HG03175 (cell line): ENCODE measurements at regions not wholly inside any gene's neighbourhood (a gene's known extent, or its start where the extent isn't known, plus 50 kb on each side); places are given as distances from the start of the nearest gene placed in this dataset.

ENCODE experiments used
- ATAC-seq: cut with Tn5 transposase; IDR thresholded peaks from one replicate; pipeline ENCODE4 v1.9.1; 2021; ENCODE audit warnings: mild to moderate bottlenecking, moderate library complexity; ENCODE audit not compliant: unreplicated experiment

GRCh38 chr1:69292833-69293232 is 274.9 kb upstream of the LRRC7 start:
- no peak for ATAC-seq

DNA sequence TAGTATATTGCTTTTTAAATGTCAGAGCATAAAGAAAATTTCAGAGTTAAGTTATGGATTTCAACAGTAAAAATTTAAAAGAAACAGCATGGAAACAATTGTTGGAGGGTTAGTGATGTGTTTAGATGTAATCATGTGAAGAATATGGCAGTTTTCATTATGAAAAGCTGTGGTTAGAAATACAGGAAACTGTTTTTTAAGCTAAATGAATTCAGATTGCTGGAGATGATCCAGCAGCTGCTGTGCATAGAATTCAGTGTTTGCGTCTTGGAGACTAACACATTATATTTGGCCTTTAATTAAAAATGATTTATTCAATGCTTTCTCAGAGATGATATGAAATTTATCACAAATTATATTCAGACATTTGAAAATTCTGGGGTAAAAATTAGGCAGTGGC is 273.6 kb upstream of the LRRC7 start:
- ATAC-seq: no peak

GRCh38 chr1:69295265-69295664 is 272.5 kb upstream of the LRRC7 start:
- no peak for ATAC-seq

- no peak for ATAC-seq
Measured at GRCh38 chr1:69305621-69306020, 262.1 kb upstream of the LRRC7 start.

GRCh38 chr1:69312055-69312732 is 255.5 kb upstream of the LRRC7 start:
- no peak for ATAC-seq

DNA sequence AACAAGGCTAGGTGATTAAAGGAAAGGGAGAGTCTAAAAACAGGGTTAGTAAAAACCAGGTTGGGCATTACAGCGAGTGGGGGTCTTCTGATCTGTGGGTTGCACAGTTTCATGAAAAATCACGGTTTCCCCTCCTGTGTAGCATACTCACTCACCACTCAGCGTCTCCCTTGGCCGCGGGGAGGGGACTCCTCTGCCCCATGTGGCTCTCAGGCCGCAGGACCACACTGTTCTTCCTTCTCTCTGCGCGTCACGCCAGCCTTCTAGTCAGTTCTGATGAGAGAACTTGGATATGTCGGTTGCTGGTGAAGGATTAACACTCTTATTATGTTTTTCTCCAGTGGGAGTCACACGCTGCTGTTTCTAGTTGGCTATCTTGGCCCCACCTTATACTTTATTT is 254.6 kb upstream of the LRRC7 start:
- ATAC-seq: no peak

DNA sequence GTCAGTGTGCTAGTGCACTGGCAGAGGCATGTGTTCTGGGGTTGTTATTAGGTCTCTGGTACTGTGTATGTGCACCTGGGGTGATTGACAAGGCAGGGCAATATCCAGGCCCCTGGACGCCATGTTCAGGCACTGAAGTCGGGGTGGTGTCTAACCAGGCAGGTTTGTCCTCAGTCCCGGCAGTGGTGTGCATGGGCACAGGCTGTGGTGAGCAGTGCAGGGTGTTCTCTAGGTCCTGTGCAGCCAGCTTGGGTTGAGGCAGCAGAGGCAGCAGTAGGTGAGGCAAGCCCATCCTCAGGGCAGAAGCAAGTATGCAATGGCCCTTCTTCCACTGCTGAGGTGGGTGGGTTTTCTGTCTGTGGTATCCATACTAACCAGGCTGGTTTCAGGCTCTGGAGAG is 252.3 kb upstream of the LRRC7 start:
- no peak for ATAC-seq

GRCh38 chr1:69315823-69316222 is 251.9 kb upstream of the LRRC7 start:
- no peak for ATAC-seq

DNA sequence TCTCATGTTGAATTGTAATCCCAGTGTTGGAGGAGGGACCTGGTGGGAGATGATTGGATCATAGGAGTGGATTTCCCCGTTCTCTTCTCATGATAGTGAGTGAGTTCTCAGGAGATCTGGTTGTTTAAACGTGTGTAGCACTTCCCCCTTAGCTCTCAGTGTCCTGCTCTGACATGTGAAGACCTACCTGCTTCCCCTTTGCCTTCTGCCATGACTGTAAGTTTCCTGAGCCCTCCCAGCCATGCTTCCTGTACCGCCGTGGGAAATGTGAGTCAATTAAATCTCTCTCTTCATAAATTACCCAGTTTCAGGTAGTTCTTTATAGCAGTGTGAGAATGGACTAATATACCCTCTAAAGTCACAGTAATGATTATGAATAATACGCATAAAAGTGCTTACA is 248.4 kb upstream of the LRRC7 start:
- ATAC-seq: no peak

DNA sequence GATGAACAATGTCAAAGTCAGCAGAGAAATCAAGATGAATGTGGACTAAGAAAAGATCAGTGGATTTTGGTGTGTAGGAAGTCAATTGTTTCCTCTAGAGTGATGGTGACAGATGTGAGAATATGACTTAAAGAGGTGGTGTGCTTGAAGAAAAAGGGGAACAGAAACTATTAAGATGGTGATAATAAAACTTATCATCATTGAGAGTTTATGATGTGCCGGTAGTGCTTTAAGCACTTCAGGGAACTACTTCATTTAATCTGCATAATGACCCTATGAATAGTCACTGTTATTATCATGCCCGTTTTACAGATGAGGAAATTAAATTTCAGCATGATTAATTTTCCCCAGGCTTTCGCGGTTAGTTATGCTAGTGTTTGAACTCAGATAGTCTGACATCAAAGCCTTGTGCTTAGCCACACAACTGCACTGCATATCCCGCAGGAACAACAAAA is 246.9 kb upstream of the LRRC7 start:
- ATAC-seq: peak; percentile 80

DNA sequence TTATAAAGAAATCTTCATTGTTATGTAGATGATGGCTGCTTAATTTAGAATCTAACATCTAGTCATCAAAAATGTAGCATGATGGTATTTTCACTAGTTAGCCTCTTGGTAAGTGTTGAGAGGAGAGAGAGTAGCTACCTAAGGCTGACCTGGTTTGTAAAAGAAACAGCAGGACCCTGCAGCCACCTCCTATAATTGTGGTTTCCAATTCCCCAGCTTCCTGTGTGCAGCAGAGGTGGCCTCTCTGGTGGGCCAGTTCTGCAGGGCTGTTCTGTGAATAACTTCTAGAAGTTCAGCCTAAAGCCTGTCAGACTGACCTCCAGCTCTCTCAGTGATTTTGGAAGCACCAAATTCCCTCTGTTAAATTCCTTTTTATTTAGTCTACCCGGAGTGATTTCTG is 246.4 kb upstream of the LRRC7 start:
- ATAC-seq: no peak

DNA sequence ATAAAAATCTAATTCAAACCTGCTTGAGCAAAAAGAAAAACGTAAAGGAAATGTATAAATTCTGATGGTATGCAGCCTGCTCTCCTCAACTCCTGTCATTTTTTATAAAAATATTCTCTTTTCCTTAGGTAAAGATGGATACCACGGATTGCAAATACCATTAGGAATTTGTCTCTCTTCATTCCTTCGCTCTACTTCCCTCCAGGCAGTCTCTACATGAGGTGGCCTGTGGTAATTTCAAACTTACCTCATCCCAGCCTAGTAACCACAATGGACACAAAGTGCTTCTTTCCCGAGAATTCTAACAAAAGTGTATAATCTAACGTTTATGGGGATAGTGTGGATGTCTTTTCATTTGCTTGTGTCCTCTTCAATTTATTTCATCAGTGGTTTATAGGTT is 239.5 kb upstream of the LRRC7 start:
- ATAC-seq: no peak

DNA sequence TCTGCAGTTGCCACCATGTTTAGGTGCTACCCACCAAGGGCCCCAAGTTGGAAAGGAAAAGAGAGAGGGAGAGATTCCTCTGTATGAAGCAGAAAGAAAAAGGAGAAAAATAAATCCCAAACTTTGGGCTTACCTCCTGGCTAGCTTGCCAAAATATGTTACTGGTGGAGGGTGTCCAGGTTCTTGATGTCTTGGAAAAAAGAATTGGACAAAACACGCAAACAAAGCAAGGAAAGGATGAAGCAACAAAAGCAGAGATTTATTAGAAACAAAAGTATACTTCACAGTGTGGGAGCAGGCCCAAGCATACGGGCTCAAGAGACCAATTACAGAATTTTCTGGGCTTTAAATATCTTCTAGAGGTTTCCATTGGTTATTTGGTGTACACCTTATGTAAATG is 204.5 kb upstream of the LRRC7 start:
- no peak for ATAC-seq

GRCh38 chr1:69373520-69373919 is 194.2 kb upstream of the LRRC7 start:
- ATAC-seq: no peak

DNA sequence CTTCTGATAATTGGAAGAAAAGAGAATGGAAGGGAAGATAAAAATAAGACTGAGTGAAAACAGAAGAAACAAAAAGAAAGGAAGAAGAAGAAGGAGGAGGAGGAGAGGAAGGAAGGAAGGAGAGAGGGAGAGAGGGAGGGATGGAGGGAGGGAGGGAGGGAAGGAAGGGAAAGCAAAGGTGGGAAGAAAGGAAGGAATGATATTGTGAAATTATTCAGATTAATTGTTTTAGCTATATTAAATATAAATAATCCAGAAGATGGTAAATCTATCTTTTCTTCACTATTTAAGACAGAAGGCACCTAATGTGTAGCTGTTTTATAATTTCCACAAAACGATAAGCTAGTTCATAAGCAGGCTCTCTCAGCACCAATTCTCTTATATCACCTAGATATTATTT is 191.3 kb upstream of the LRRC7 start:
- no peak for ATAC-seq

DNA sequence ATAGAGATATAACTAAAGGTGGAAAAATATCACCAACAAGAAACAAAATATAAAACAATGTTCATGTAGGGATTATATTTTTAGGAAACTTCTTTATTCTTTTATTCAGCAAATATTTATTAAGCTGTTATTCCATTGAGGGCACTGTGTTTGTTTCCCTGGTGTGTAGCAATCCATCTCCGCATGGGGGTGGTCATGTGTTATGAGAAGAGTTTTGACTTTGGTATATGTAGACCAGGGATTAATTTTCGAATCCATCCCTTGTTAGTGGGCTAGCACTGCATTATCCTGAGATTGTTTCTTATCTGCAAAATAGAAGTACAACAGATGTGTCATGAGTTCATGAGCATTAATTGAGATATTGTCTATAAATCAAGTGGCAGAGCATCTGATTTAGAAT is 190.2 kb upstream of the LRRC7 start:
- no peak for ATAC-seq

DNA sequence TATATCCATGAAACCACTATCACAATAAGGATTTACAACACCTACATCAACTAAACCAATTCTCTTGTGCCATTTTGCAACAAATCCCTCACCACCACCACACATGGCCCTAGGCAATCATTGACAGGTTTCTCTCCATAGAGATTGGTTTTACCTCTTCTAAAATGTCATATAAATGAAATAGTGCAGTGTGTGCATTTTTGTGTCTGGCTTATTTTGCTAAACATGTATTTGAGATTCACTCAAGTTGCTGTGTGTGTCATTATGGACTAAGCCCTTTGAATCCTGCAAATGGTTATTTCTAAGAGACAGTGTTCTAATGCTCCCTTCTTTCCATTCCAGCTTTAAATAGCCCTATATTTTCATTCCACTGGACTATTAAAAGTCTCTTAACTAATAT is 179.7 kb upstream of the LRRC7 start:
- ATAC-seq: no peak

DNA sequence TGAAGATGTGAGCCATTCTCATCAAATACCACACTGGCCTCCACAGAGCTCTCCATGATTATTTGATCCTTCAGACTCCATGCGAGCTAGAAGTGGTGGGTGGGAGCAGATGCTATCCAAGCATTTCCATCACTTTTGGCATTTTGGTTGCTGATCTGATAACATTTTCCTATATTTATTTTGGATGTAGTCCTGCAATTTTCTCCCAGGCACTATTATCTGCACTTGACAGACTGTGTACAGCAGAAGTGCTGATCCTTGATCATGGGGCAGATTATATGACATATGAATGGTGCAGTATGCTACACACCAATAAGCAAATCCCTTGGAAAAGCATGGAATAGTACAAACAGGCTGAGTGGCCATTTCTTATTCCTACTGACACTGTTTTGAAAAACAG is 167.6 kb upstream of the LRRC7 start:
- no peak for ATAC-seq

GRCh38 chr1:69401879-69402278 is 165.8 kb upstream of the LRRC7 start:
- no peak for ATAC-seq

DNA sequence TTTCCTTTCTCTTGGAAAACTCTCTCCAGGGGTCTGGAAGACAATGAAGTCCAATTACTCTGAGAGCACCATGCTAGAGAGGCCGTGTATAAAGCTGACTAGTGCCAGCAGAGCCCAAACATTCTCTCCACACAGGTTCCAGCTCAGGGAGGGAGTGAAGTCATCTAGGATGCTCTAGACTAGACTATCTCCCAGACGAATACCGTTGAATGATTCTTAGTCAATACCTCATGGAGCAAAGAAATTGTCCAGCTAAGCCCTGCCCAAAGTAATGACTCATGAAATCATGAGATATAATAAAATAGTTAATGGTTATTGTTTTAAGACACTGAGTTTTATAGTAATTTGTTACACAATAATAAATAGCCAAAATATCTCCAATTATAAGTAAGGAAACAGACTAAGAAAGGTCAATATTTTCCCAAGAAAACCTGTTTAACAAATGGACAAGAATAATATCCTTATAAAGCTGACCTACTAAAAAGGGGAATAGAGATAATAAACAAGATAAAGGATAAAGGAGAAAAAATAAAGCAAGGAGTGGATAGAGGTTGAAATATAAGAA is 163.9 kb upstream of the LRRC7 start:
- ATAC-seq: no peak

- ATAC-seq: no peak
Measured at GRCh38 chr1:69404486-69404885, 163.2 kb upstream of the LRRC7 start.

- ATAC-seq: no peak
Measured at GRCh38 chr1:69406244-69406643, 161.5 kb upstream of the LRRC7 start.
